Activated T-cell treated with anti-CD3 and anti-CD28 coated beads, Interleukin-2, amount 50 U/mL, for 24 hours (primary cell): ENCODE measurements at regions not wholly inside any gene's neighbourhood (a gene's known extent, or its start where the extent isn't known, plus 50 kb on each side); places are given as distances from the start of the nearest gene placed in this dataset.
A peak's percentile ranks its signal among the peaks of the same experiment; 100 is the strongest.

ENCODE experiments used
- DNase-seq: peaks from one replicate; pipeline ENCODE4 v3.0.0-alpha.2; 2020
- H3K27ac Mint-ChIP-seq: 2 replicates; pipeline ENCODE4 v1.8.0; 2020; ENCODE audit warnings: mild to moderate bottlenecking, mixed read lengths
- H3K27me3 Mint-ChIP-seq: 2 replicates; pipeline ENCODE4 v1.8.0; 2020; ENCODE audit warnings: mixed read lengths
- H3K36me3 Mint-ChIP-seq: 2 replicates; pipeline ENCODE4 v1.8.0; 2020; ENCODE audit warnings: low read depth, mixed read lengths
- H3K4me1 Mint-ChIP-seq: 2 replicates; pipeline ENCODE4 v1.8.0; 2020; ENCODE audit warnings: low read depth, mixed read lengths
- H3K4me3 Mint-ChIP-seq: 2 replicates; pipeline ENCODE4 v1.8.0; 2020; ENCODE audit warnings: mild to moderate bottlenecking, moderate library complexity, mixed read lengths
- H3K9me3 Mint-ChIP-seq: 2 replicates; pipeline ENCODE4 v1.8.0; 2020; ENCODE audit warnings: mixed read lengths

DNA sequence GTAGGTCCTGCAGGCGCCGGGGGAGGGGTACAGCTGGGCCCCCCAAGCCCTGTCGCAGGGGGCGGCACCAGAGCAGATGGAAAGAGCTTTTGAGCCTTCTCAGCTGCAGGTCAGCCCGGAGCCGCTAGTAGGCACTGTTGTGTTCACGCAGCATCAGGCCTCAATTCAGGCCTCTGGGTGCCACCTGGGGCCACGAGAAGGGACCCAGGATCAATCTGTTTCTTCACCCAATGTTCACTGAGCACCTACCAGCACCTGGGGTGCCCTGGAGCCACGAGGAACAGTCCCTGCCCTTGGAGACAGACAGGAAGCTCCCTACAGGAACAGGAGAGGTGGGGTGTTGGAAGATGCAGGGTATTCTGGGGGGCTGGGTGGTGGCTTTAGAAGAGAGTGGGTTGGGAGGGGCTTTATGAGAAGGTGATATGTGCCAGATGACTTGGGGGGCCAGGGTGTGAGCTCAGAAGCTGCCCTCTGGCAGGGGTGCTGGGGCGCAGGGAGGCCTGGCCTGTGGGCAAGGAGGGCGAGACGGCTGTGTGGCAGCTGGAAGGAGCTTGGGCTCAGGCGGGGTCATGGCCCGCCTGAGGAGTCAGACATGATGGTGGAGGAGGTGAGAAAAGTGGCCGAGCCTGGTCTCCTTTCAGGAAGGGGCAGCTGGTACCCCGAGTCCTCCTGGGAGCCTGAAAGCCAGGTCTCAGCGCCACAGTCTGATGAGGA lies 121.9 kb upstream of the GSE1 start:
- no peaks in the 10 kb centered on the region for H3K9me3 Mint-ChIP-seq
- H3K27me3 Mint-ChIP-seq = no peaks in the 10 kb centered on the region
- H3K4me1 Mint-ChIP-seq = peaks cover 5% of the 10 kb centered on the region
- H3K36me3 Mint-ChIP-seq = no peaks in the 10 kb centered on the region
- peak; percentile 66 for DNase-seq
- H3K27ac Mint-ChIP-seq = peak overlapping the region; percentile 37
- no peak overlapping the region for H3K4me3 Mint-ChIP-seq

GRCh38 chr16:85491798-85492294 lies 121.3 kb upstream of the GSE1 start:
- no peak overlapping the region for H3K27ac Mint-ChIP-seq
- H3K4me3 Mint-ChIP-seq = no peak overlapping the region
- H3K9me3 Mint-ChIP-seq = no peaks in the 10 kb centered on the region
- peaks cover 5% of the 10 kb centered on the region for H3K4me1 Mint-ChIP-seq
- no peaks in the 10 kb centered on the region for H3K27me3 Mint-ChIP-seq
- peak; percentile 32 for DNase-seq
- no peaks in the 10 kb centered on the region for H3K36me3 Mint-ChIP-seq

- Mint-ChIP-seq H3K27me3 (no peaks in the 10 kb centered on the region), H3K36me3 (no peaks in the 10 kb centered on the region), H3K27ac (no peak overlapping the region), H3K9me3 (no peaks in the 10 kb centered on the region), H3K4me1 (peaks cover 5% of the 10 kb centered on the region), H3K4me3 (no peak overlapping the region)
- DNase-seq = no peak
These were observed 120.7 kb upstream of the GSE1 start for GRCh38 chr16:85492295-85492864.

DNA sequence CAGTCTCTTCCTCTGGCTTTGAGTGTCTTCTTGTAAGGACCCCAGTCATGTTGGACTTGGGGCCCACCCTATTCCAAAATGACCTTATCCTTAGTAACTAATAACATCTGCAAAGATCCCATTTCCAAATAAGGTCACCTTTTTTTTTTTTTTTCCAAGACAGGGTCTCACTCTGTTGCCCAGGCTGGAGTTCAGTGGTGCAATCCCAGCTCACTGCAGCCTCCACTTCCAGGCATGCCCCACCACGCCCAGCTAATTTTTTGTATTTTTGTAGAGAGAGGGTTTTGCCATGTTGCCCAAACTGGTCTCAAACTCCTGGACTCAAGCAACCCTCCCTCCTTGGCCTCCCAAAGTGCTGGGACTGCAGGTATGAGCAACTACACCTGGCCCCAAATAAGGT lies 118.8 kb upstream of the GSE1 start:
- Mint-ChIP-seq H3K27ac (no peak overlapping the region), H3K36me3 (no peaks in the 10 kb centered on the region), H3K4me1 (peaks cover 5% of the 10 kb centered on the region), H3K9me3 (no peaks in the 10 kb centered on the region), H3K27me3 (no peaks in the 10 kb centered on the region), H3K4me3 (no peak overlapping the region)
- no peak for DNase-seq

- H3K27ac Mint-ChIP-seq = no peak overlapping the region
- H3K36me3 Mint-ChIP-seq = no peaks in the 10 kb centered on the region
- peaks cover 5% of the 10 kb centered on the region for H3K4me1 Mint-ChIP-seq
These were observed 117.9 kb upstream of the GSE1 start for GRCh38 chr16:85495259-85495658.

DNA sequence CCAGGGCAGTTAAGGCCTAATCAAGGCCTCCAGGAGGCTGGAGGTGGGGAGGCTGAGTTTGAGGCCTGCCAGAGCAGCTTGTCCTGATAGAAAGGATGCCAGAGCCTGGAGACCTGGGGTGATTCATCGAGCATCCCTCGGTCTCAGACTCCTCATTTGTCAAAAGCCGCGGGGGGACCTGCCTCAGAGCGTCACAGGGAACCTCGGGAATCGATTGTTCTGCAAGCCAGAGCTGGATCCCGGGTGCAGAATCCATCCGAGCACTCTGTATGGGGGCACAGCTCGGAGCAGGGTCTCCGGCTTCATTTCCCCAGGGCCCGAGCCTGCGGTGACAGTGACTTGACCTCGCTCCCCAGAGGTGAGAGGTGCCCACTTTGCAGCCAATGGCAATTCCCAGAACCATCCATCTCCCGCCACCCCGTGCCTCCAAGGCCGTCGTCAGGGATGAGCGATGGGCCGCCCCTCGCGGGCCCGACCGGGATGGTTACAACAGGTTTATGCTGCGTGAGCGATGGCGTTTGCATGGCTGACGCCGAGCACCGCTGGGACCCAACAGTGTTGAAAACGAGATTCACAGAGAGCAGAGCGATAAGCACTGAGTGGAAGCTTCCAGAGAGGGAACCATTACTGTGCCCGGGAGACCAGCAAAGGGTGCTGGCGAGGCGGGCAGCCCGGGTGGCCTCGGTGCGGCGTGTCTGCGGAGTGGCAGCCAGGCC lies 117.1 kb upstream of the GSE1 start:
- H3K27me3 Mint-ChIP-seq = no peaks in the 10 kb centered on the region
- no peak overlapping the region for H3K27ac Mint-ChIP-seq
- no peak overlapping the region for H3K4me3 Mint-ChIP-seq
- H3K36me3 Mint-ChIP-seq = no peaks in the 10 kb centered on the region
- no peaks in the 10 kb centered on the region for H3K9me3 Mint-ChIP-seq
- peaks cover 5% of the 10 kb centered on the region for H3K4me1 Mint-ChIP-seq
- DNase-seq = no peak

More at GRCh38 chr16:85495259-85495658, 117.9 kb upstream of the GSE1 start:
- Mint-ChIP-seq H3K9me3 (no peaks in the 10 kb centered on the region), H3K27me3 (no peaks in the 10 kb centered on the region), H3K4me3 (no peak overlapping the region)
- no peak for DNase-seq

- H3K27me3 Mint-ChIP-seq = no peaks in the 10 kb centered on the region
- no peak for DNase-seq
- no peak overlapping the region for H3K4me3 Mint-ChIP-seq
- H3K27ac Mint-ChIP-seq = no peak overlapping the region
- no peaks in the 10 kb centered on the region for H3K9me3 Mint-ChIP-seq
- H3K36me3 Mint-ChIP-seq = no peaks in the 10 kb centered on the region
- no peaks in the 10 kb centered on the region for H3K4me1 Mint-ChIP-seq
These were observed 115.4 kb upstream of the GSE1 start for GRCh38 chr16:85497622-85498314.

DNA sequence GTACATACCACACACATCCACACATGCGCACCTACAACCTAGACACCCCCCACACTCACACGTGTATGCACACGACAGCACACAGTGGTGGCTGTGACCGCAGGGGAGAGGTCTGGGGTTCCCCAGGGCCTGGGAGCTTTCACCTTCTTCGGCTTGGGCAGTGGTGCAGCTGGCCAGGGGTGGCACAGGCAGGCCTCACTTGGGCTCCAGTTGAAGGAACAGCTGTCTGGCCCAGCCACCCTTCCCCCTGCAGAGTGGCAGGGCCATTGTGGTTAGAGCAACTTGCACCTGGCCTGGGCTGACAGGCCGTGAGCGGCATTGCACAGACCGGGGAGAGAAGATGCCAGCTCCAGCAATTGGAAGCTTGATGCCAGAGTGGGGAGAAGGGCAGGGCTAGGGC lies 114.5 kb upstream of the GSE1 start:
- no peaks in the 10 kb centered on the region for H3K36me3 Mint-ChIP-seq
- no peaks in the 10 kb centered on the region for H3K9me3 Mint-ChIP-seq
- H3K4me3 Mint-ChIP-seq = no peak overlapping the region
- H3K27me3 Mint-ChIP-seq = no peaks in the 10 kb centered on the region
- no peak for DNase-seq
- no peak overlapping the region for H3K27ac Mint-ChIP-seq
- no peaks in the 10 kb centered on the region for H3K4me1 Mint-ChIP-seq

DNA sequence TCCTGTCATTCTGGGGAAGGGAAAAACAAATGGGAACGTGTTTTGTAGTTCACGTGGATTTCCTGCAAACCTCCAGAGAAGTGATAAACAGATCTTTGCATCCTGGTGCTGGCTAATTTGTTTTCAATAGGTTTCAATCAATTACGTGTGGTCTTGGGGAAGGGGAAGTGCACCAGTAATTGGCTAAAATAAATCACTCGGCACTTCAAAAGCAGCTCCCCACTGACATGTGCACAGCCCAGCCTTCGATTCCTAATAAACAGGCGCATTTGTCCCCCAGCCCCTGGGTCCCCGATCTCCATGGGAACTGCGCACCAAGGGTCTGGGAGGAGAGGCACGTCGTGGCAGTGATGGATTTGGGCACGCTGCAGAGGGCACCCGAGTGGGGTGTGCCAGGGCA lies 112.9 kb upstream of the GSE1 start:
- Mint-ChIP-seq H3K4me1 (no peaks in the 10 kb centered on the region), H3K9me3 (no peaks in the 10 kb centered on the region), H3K4me3 (no peak overlapping the region), H3K27ac (no peak overlapping the region), H3K36me3 (no peaks in the 10 kb centered on the region), H3K27me3 (no peaks in the 10 kb centered on the region)
- DNase-seq = no peak

DNA sequence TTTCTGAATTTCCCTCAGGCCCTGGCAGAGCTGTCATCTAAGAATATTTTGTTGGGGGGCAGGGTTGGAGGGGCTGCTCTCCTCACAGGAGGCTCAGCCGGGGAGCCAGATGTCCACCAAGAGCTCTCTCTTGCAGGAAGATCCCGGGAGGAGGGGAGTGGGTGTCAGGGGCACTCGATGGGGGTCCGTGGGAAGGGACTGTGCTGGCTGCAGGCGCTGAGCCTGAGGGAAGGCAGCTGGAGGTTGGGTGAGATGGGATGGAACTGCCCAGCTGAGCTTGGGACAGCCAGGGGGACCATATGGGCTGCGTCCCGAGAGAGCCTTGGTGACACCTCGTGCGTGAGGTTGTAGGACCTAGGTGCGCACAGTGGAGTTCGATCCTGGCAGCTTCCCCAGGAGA lies 111.2 kb upstream of the GSE1 start:
- no peaks in the 10 kb centered on the region for H3K27me3 Mint-ChIP-seq

GRCh38 chr16:85502357-85502756 lies 110.8 kb upstream of the GSE1 start:
- H3K4me1 Mint-ChIP-seq = no peaks in the 10 kb centered on the region
- no peaks in the 10 kb centered on the region for H3K9me3 Mint-ChIP-seq
- H3K27me3 Mint-ChIP-seq = no peaks in the 10 kb centered on the region

More for the DNA sequence above, 111.2 kb upstream of the GSE1 start:
- H3K4me3 Mint-ChIP-seq = no peak overlapping the region
- H3K36me3 Mint-ChIP-seq = no peaks in the 10 kb centered on the region
- H3K9me3 Mint-ChIP-seq = no peaks in the 10 kb centered on the region
- H3K4me1 Mint-ChIP-seq = no peaks in the 10 kb centered on the region
- H3K27ac Mint-ChIP-seq = no peak overlapping the region
- no peak for DNase-seq

GRCh38 chr16:85503679-85504231 lies 109.4 kb upstream of the GSE1 start:
- Mint-ChIP-seq H3K27ac (no peak overlapping the region), H3K27me3 (no peaks in the 10 kb centered on the region), H3K4me3 (no peak overlapping the region), H3K4me1 (no peaks in the 10 kb centered on the region), H3K9me3 (no peaks in the 10 kb centered on the region), H3K36me3 (no peaks in the 10 kb centered on the region)
- DNase-seq = no peak

More at GRCh38 chr16:85502357-85502756, 110.8 kb upstream of the GSE1 start:
- no peak overlapping the region for H3K4me3 Mint-ChIP-seq
- no peak for DNase-seq
- H3K36me3 Mint-ChIP-seq = no peaks in the 10 kb centered on the region
- no peak overlapping the region for H3K27ac Mint-ChIP-seq

- no peak for DNase-seq
- Mint-ChIP-seq H3K4me3 (no peak overlapping the region), H3K4me1 (no peaks in the 10 kb centered on the region), H3K27me3 (no peaks in the 10 kb centered on the region), H3K9me3 (no peaks in the 10 kb centered on the region), H3K36me3 (no peaks in the 10 kb centered on the region), H3K27ac (no peak overlapping the region)
These were observed 108.9 kb upstream of the GSE1 start for GRCh38 chr16:85504242-85504641.

DNA sequence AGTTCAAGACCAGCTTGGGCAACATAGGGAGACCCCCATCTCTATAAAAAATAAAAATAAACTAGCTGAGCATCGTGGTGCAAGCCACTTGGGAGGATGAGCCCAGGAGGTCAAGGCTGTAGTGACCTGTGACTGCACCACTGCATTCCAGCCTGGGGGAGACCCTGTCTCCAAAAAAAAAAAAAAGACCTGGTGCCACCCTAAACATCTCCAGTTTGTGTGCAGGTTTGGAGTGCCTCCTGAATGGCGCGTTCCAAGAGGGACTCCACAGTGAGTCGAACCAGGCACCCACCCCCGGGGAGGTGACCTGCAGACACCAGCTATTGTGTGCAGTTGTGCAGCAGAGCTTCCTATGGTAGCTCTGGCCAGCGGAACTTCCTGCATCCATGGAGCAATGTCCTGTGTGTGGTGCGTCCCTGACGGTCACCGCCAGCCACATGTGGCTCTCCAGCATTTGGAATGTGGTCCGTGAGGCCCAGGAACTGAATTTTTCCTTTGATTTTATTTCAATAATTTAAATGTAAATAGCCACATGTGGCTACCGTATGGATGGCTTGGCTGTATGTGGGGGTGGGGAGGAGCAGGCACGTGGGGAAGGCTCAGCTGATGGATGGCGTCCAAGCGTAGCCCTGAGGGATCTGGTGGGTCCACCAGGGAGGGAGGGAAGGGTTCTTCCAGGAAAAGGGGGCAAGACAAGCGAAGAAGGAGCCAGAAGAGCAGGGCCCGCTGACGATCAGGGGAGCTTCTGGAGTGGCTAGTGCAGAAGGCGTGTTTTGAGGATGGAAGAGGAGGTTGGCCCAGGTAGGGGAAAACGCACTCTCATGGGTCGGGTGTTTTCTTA lies 107.1 kb upstream of the GSE1 start:
- no peaks in the 10 kb centered on the region for H3K36me3 Mint-ChIP-seq
- no peaks in the 10 kb centered on the region for H3K4me1 Mint-ChIP-seq
- H3K27ac Mint-ChIP-seq = no peak overlapping the region
- H3K27me3 Mint-ChIP-seq = no peaks in the 10 kb centered on the region
- no peaks in the 10 kb centered on the region for H3K9me3 Mint-ChIP-seq
- H3K4me3 Mint-ChIP-seq = no peak overlapping the region
- no peak for DNase-seq
